GM20431 (cell line): ENCODE measurements at regions not wholly inside any gene's neighbourhood (a gene's known extent, or its start where the extent isn't known, plus 50 kb on each side); places are given as distances from the start of the nearest gene placed in this dataset.

Source experiments
- in situ Hi-C: fragments of 300-500 bp; cut with MseI, MboI; formaldehyde crosslinking; loops from one replicate; pipeline ENCODE4 v1.15.0; 2020; ENCODE audit warnings: low sequenced_read_pairs; ENCODE audit not compliant: unreplicated experiment

DNA sequence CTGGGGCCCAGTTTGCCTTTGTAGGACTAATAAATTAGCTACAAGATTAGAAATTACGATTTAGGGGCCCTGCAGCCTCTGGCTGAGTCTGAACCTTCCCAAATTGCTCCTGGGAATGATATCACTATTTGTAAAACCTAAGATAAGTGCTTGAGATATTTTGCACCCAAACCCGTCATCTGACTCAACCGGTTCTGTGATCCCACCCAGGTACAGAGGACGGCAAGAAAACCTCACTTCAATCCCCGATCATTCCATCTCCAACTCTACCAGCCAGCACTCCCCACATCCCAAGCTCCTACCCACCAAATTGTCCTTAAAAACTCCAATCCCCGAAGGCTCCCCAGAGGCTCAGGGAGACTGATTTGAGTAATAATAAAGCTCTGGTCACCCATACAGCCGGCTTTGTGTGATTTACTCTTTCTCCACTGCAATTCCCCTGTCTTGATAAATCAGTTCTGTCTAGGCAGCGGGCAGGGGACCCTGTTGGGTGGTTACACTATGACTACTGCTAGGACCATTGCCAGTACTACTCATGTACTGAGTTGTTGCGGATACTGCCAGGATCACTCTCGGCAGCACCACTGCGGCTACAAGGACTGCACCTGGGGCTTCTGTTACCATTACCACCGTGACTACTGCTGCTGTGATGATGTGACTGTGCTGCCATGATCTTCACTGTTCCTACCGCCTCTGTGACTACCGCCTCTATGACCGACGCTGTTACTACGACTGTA, 73.1 kb downstream of the IRF8 start:
- in situ Hi-C loops: no loop called here

DNA sequence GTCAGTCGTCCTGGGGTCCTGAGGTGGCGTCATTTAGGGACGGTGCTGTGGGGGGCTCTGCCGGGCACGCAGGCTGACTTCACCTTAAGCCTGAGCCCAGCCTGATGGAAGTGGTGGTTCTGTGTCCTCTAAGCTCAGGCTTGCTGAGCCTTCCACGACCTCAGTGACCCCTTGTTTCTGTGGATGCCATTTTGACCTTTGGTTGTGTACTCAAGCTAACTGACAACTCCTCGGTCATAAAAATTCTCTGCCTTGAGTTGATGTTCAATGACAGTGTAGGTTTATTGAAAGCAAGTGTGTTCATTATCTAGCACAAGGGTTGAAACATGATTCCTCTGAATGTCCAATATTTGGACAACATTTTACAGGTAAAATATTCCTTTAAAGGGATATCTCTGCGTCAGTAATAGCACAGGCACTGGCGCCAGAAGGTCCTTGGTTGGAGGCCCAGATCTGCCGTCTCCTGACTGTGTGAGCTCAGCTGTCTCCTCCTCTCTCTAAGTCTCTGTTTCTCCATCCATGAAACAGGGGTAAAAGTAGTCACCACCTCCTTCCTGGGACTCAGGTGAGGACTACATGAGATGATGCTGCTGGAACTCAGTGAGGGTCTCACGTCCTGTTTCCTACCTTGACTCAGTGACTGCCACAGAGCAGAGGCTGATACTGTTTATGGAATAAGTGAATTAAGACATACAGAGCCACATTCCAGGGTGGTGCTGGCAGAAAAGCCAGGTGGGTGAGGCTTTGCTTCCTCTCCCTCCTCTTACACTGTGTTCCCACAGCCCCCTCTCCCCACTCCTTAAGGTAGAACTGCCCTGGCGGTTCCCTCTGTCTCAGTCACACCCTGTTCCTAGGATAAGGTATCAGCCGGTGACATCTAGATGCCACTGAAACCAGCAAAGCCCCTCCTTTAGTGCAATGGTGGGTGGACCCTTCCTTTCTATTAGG, 75.7 kb downstream of the IRF8 start:
- in situ Hi-C loops: no loop called here

DNA sequence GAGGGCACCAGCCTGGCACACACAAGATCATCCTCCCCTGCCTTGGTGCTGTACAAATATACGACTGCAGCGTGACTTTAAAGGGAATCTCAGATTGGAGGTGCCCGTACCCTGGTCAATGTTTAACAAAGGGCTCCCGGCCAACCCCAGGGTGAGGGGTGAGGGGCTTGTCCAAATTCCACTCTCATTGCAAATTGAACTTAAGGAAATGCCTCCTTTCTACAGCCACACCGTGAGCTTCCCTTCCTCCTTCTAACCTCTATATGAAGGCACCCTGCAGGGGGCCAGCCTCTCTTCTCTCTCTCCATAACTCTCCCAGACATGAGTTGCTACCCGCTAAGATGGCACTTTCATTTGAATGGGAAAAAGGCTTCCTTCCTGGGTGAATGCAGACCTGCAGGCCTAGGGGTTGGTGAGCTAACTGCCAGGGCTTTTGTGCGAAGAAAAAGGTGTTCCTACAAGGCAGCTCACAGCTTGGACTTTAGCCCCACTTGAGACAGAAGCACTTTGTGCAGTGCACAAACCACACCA, 76.6 kb downstream of the IRF8 start:
- in situ Hi-C loops: no loop called here

DNA sequence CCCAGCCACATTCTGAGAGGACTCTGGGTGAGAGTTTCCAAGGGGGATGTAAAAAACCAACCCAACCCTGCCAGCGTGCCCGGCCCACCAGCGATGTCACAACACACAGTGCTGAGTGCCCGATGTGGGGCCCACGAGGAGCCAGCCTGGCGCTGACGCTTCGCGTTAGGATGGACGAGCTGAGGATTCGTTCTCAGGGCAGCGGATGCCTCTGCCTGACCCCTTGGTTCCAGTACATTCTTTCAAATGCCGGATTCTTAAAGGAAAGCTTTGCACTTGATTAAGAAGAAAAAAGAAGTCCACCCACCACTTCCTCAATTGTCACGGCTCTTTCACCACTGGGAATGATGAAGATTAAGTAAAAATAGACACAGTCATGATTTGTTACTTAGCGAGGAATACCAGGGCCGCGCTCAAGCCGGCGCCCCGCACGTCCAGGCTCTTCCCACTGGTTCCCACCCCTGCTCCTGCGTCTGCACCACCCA, 79.4 kb downstream of the IRF8 start:
- in situ Hi-C loops: no loop called here

DNA sequence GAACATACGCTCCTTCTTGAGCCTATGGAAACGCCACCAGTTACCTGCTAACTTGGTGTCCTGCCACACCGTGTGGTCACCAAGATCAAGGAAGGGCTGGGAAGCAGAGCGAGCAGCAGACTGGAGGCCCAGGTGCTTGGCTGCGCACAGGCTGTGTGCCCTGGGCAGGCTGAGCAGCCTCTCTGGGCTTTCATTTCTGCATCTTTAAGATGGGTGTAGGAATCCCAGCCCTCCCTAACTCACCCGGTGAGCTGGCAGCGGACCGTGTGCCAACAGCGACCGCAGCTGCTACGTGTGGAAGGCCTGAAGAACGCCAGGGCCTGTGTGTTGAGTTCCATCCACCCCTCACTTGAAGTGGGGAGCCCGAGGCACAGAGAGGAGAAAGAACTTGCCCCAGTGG, 80.0 kb downstream of the IRF8 start:
- in situ Hi-C loops: no loop called here

DNA sequence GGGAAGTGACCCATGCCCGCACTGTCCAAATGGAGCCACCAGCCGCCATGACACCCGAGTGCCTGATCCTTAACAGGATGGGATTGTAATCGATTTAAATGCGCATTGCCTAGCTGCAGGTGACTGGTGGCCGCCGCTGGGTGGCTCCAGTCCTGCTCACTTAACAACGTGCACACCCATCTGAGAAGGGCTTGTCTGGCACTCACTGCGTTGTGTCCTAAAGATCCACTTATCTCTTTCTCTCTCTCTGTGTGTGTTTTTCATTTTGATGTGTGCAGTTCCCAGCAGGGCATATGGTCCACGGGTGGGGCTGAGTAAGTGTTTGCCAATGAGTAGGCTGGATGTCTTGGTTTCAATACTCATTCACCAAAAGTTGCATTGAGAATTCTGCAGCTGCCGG, 80.6 kb downstream of the IRF8 start:
- in situ Hi-C loops: no loop called here

DNA sequence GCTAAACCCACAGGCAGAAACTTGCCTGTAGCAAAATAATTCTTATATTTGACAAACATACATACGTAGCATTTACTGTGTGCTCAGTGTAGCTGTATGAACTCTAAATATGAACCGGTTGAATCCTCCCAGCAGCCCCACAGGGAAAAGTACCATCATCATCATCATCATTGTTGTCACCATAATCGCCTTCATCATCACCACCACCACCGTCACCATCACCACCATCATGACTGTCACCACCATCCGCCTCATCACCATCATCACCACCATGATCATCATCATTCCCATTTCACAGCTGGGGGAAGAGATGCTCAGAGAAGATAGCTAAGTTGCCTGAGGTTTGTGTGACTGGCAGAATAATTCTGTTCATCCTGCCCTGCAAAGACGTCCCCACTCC, 81.7 kb downstream of the IRF8 start:
- in situ Hi-C loops: no loop called here

DNA sequence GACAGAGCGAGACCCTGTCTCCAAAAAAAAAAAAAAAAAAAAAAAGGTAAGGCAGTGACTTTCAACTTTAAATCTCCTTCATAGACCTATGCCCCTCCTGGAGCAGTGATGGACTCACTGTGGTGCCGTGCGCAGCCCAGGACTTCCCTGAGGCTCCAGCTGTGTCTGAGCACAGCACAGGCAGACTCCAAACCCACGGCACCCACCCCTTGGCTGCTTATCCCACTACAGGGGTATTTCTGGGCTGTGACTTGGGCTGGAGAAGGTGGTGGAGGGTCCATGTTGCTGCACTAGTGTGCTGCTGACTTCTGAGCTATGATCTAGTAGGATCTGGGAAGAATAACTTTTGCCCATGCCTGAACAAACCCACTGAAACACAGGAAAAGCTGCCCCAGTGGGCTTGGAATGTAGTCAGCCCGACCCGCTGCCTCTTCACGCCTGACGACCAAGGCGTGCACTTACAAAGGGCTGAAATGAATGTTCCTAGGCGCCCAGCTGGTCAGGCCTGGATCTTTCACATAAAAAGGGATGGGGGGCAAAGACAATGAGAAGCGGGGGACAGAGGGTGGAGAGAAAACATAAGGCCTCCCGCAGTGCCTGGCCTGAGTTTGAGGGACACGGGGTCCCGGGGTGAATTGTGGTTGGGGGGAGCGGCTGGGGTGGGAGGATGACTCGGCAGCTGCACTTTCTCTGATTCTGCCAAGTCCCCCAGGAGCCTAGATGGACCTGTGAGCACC, 83.0 kb downstream of the IRF8 start:
- in situ Hi-C loops: no loop called here

DNA sequence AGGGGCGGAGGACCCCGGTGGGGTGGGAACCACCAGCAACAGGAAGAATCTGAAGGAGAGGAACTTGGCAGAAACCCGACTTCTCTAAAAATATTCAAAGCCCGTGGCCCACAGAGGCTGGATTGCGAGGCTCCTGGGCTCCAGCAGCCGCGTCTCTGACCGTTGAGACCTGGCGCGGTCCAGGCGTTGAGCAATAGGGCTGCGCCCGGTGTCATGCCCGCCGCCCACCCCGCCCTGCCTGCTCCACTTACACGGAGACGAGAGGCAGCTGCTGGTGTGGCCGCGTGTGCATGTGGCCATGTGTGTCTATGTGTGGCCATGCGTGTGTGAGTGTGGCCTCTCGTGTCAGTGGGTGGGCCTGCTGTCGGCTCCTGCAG, 83.6 kb downstream of the IRF8 start:
- in situ Hi-C loops: no loop called here

DNA sequence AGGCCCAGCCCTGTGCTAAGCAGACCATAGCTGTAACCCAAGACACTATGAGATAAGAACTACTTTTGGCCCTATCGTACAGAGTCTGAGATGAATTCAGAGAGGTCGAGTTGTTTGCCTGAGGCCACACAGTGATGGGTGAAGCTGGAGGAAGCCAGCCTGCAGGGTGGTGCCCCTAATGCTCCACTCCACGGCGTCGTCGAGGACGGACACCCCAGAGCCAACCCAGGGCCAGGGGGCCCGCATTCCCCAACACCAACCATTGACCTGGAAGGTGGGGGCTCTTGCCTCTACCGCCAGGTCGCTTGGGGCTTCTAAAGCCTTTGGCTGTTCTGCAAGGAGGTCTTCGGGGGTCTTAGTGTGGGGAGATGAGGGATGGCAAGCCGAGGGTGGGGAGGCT, 84.1 kb downstream of the IRF8 start:
- in situ Hi-C loops: no loop called here

DNA sequence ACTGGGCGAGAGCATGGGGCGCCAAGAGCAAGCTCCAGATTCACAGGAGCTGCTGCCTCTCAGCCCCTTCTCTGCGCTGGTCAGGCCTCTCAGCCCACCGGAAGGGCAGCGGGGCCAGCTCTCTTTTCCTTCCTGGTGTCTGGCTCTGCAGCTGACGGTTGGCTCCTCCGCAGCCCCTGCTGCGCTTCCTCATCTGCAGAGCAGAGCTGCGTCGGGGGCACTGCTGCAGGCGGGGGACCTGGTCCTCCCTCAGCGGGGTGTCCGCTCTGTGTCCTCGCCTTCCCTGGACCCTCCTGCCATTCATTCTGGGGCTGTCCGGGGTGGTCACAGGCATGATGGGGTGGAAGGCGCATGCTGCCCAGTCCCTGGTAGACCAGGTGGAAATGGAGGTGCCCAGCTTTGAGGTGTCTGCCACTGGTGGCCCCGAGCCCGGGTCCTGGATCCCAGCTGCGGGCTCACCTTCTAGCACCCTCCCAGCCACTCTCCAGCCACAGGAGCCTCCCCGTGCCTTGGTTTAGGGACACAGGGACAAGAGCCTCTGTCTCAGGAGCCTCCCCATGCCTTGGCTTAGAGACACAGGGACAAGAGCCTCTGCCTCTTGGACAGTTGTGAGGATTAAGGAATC, 84.8 kb downstream of the IRF8 start:
- in situ Hi-C loops: no loop called here

DNA sequence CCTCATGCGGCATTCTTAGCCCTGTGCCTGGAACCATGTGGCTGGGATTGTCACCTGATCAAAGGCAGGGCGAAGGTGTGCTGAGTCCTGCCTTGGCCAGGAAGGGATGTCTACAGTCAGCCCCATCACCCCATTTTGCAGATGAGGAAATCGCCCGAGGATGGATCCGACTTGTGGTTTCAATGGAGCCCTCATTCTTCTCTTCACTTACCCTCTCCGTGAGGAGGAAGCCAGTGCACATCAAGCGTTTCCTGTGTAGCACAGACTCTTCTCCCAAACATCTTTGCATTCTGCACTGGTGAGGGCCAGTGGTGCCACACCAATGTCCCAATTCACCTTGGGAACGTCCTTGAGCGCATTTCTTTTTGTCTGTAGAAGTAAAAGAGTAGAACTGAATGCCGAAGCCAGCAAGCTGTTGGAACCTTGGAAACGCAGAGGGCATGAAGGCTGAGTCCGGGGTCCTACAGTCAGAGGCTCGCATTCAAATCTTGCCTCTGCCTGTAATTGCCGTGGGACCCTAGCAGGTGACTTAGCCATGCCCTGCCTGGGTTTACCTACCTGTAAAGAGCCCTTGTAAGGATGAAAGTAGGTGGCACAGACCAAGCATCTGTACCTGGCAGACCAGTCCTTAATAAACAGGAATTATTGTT, 85.4 kb downstream of the IRF8 start:
- in situ Hi-C loops: no loop called here

DNA sequence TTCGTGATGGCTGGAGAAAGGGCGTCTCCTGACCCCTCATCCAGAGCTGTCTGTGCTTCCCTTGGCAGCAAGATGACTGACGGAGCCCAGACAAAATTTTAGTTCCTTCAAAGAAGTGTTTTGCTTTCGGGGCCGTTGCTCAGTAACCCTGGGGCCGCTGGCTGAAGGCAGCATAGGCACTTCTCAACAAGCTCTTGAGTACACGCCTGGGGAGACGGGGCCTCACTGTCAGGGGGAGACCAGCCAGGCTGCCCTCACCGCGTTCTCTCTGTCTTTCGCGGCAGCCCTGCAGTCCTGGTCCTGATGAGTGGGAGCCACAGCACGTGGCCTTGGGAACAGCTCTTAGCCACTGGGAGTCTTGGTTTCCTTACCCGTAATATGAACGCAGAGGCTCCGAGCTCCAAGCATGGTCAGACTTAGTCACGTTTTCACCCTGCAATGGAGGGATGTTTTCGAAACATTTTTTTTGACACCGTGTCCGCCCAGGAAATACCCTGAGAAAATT, 86.0 kb downstream of the IRF8 start:
- in situ Hi-C loops: no loop called here

DNA sequence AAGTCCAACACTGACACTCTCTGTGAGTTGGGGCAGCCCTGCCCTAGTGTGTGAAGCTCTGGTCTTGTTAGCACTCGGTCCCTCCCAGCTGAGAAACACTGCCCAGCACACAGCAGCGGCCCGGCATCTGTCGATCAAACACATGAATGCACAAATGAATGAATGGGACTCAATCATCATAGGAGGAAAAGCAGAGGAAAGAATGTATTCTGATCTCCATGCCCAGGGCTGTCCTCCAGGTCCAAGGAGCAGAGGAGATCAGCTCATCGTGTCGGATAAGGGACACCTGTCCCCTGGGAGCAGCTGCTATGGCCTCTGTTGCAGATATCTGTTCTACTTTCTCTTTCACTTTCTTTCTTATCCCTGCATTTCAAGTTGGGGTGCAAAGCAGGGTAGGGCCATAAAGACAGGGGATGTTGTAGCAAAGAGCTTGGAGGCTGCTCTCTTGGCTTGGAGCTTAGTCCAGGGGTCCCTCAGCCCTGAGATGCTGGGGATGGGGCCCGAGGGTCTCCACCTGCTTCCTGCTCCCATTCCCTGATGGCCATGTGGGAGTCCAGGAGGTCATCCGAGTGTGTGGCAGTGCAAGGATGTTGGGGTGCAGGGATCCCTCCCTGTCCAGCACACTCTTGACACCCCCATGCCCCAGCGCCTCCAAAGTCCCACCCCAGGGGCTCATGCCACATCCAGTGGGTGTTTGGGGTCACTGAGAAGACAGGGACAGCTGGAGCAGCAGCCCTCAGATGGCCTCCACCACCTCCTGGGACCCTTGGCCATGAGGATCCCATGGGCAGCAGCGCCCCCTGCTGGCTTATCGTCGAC, 88.2 kb downstream of the IRF8 start:
- in situ Hi-C loops: no loop called here

DNA sequence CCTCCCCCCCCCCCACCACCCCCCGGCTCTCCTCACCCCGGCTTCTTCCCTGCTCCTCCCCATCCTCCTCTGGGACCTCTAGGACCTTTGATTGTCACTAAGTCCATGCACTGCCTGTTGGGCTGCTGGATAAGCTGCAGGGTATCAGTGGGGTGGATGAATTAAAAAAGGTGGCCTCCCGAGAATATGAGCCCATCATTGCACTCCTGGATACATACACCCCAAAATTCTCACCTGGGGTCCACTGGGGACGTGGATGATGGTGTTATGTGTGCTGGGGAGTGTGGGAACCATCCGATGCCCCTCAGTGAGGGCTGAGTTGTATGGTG, 88.8 kb downstream of the IRF8 start:
- in situ Hi-C loops: no loop called here

DNA sequence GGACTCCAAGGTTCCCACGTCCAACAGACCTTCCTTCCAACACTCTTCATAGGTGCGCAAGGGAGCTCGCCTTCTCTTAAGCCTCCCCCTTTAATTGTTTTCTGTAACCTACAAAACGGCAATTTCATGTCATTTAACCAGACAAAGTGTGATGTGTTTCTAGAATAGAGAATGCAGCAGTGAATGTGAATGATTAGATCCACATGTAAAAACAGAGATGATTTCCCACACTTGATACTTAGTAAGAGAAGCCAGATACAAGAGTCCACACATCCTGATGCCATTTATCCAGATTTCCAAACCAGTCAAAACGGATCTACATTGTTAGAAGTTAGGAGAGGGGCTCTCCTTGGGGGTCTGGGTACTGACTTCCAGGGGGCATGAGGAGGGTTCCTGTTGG, 89.3 kb downstream of the IRF8 start:
- in situ Hi-C loops: no loop called here

DNA sequence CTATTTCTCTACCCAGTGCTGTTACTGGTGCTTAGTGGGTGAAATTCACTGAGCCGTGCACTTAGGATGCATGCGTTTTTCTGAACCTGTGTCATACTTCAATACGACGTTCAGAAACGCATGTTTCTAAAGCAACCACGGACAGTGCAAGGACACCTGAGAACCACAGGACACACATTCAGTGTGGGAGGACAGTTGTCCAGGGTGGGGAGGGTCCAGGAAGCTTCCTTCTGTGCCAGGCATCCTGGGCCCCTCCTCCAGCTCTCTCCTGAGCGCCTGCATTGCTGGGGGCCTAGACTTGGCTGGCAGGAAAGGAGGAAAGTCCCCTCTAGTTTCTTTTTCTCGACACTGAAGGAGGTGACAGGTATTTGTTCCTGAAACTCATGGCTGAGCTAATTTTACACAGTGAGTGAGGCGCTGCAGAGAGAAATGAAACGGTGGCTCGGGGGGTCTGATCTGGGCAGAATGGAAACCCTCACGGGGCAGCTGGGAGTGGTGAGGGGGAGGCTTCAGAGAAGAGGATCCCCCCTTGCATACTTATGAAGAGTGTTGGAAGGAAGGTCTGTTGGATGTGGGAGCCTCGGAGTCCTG, 89.9 kb downstream of the IRF8 start:
- in situ Hi-C loops: no loop called here

DNA sequence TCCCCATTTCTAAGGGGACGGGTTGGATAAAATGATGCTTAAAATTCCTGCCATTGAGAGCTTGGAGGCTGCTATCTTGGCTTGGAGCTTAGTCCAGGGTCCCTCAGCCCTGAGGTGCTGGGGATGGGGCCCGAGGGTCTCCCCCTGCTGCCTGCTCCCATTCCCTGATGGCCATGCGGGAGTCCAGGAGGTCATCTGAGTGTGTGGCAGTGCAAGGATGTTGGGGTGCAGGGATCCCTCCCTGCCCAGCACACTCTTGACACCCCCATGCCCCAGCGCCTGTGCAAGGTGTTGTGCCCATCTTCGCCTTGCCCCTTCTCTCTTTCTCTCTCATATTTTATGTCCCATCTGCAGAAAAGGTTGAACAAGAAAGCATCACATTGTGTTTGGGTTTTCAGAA, 90.4 kb downstream of the IRF8 start:
- in situ Hi-C loops: no loop called here
